Activated naive CD8-positive, alpha-beta T cell treated with anti-CD3 and anti-CD28 coated beads, Interleukin-2, amount 10 ng/mL, durations not matched to agents 7 days and 5 days (primary cell): ENCODE measurements at regions not wholly inside any gene's neighbourhood (a gene's known extent, or its start where the extent isn't known, plus 50 kb on each side); places are given as distances from the start of the nearest gene placed in this dataset.

Experiments
- ATAC-seq: fragments of 150-1000 bp; cut with Tn5 transposase; one replicate; pipeline ENCODE4 v1.10.0; 2021; ENCODE audit warnings: low read depth, moderate library complexity
- POLR2A ChIA-PET: fragments of 350-600 bp; sonication (Branson Sonifier 250); formaldehyde crosslinking; loops from one replicate; lab custom pipeline; 2021; ENCODE audit warnings: antibody characterized with exemption; lab: Charles Lee
- DNase-seq: peaks from one replicate; pipeline ENCODE4 v3.0.0; 2021
- H3K27ac Mint-ChIP-seq: one replicate; pipeline ENCODE4 v1.8.0; 2022; ENCODE audit warnings: mild to moderate bottlenecking, mixed read lengths
- H3K27me3 Mint-ChIP-seq: one replicate; pipeline ENCODE4 v1.8.0; 2022; ENCODE audit warnings: mild to moderate bottlenecking, moderate library complexity, mixed read lengths
- H3K36me3 Mint-ChIP-seq: one replicate; pipeline ENCODE4 v1.8.0; 2021; ENCODE audit warnings: mild to moderate bottlenecking, mixed read lengths
- H3K4me1 Mint-ChIP-seq: one replicate; pipeline ENCODE4 v1.8.0; 2021; ENCODE audit warnings: mixed read lengths
- H3K4me3 Mint-ChIP-seq: one replicate; pipeline ENCODE4 v1.8.0; 2022; ENCODE audit warnings: mild to moderate bottlenecking, moderate library complexity, mixed read lengths
- H3K9me3 Mint-ChIP-seq: one replicate; pipeline ENCODE4 v1.8.0; 2021; ENCODE audit warnings: mixed read lengths

DNA sequence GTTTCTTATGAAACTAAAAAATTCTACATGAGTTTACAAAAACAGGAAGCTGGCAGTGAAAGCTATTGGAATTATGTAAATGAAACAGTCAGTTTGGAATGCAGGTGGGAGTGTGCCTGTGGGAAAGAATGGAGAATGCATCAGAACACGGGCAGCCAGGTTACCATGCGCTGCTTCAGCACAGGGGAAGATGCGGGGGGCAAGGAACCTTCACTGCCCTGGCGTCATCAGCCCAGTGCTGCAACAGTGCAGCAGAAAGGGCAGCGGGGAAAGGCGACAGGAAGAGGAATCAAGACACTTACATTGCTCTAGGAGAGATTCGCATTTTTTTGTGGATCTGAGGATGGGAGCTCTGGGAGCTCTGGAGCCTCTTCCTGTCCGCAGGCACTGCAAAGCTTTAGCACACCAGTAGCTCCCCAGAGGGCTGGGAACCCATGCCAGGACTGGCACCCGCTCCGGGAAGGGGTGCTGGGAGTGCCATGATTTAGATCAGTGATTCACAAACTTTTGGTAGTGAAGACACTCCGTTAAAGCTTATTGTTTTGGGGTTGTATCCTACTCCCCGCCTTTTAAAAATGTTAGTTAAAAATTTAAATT, 64.1 kb upstream of the WDR26 start:
- H3K4me1 Mint-ChIP-seq: peaks cover 51% of the 10 kb centered on the region

DNA sequence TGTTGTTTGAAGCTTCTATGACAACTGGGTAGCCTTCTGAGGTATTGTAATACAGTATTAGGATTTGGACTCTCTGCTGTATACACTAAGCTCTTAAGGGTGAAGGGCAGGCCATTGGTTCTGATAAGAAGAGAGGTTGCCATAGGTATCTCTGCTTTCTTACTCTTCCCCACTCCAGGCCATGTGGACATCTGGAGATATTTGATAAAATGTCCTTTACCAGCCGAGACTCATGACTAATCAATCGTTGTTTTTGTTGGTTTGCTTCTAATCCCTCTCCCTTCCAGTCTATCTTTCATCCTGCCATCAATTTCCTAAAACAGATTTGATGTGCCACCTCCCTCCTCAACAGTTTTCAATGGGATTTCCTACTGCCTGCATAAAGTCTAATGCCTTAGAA, 64.6 kb upstream of the WDR26 start:
- POLR2A ChIA-PET: interaction anchor here (0.6 to 1.2 kb wide), 3 partner anchors 35 to 1564 kb away, joined by 3 to 6 read pairs (median 4); no protein-coding TSS in a partner anchor
- no peak for ATAC-seq
- DNase-seq: no peak
- Mint-ChIP-seq H3K4me3 (no peak overlapping the region), H3K27me3 (no peaks in the 10 kb centered on the region), H3K36me3 (peaks cover 9% of the 10 kb centered on the region), H3K27ac (peak overlapping the region; percentile 65), H3K4me1 (peaks cover 51% of the 10 kb centered on the region), H3K9me3 (peaks cover 3% of the 10 kb centered on the region)

More for the DNA sequence above, 64.1 kb upstream of the WDR26 start:
- Mint-ChIP-seq H3K27ac (peak overlapping the region; percentile 91), H3K27me3 (no peaks in the 10 kb centered on the region), H3K36me3 (peaks cover 9% of the 10 kb centered on the region), H3K4me3 (peak overlapping the region; percentile 69), H3K9me3 (peaks cover 3% of the 10 kb centered on the region)
- POLR2A ChIA-PET: interaction anchor here (0.5 to 1.4 kb wide), 9 partner anchors 10 to 1565 kb away, joined by 3 to 6 read pairs (median 3); partner anchors contain the start of genes FBXO28 and WDR26
- DNase-seq: no peak
- peak; percentile 8 for ATAC-seq

DNA sequence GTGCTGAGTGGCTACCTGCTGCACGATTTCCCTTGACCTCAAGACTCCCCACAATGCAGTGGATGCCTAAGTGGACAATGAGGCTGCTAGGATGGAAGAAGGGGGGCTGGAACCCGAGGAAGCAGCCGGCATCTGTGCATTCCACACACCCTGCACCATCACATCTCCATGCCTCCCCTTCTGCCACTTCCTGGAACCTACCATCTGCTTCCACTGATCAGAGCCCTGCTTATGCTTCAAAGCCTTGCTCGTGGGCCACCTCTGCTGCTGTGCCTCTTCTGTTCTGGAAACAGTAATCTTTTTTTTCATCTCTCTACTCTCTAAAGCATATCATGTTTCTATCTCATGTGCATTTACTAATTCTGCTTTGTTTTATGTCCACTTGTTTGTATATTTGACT, 66.2 kb upstream of the WDR26 start:
- Mint-ChIP-seq H3K4me1 (peaks cover 54% of the 10 kb centered on the region), H3K4me3 (peak overlapping the region; percentile 5), H3K9me3 (peaks cover 3% of the 10 kb centered on the region), H3K27ac (peak overlapping the region; percentile 58), H3K36me3 (peaks cover 8% of the 10 kb centered on the region), H3K27me3 (no peaks in the 10 kb centered on the region)
- POLR2A ChIA-PET: interaction anchor here (0.7 kb wide), 1 partner anchor 83 kb away, joined by 4 read pairs; no protein-coding TSS in a partner anchor
- no peak for DNase-seq
- peak; percentile 38 for ATAC-seq

DNA sequence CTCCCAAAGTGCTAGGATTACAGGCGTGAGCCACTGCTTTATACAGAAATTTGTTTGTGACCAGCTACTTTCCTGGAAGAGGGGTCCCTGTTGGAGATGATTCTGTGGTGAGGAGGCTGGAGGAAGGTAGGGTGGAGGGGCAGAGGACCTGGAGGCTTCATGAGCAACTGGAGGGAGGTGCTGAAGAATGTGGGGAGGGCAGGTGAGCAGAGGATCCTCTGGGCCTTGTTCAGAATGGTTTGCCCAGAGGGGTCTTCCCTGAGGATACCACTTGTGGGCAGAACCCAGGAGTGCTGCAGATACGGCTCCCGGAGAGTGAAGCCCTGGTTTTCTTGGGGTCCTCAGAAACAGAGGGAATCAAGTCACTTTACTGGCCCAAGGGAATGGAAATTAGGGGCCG, 67.2 kb upstream of the WDR26 start:
- DNase-seq: no peak
- H3K9me3 Mint-ChIP-seq: peaks cover 3% of the 10 kb centered on the region
- H3K4me1 Mint-ChIP-seq: peaks cover 54% of the 10 kb centered on the region
- POLR2A ChIA-PET: no interaction called here
- peak overlapping the region; percentile 20 for H3K27ac Mint-ChIP-seq
- no peak for ATAC-seq
- no peak overlapping the region for H3K4me3 Mint-ChIP-seq
- peaks cover 3% of the 10 kb centered on the region for H3K36me3 Mint-ChIP-seq
- H3K27me3 Mint-ChIP-seq: no peaks in the 10 kb centered on the region

DNA sequence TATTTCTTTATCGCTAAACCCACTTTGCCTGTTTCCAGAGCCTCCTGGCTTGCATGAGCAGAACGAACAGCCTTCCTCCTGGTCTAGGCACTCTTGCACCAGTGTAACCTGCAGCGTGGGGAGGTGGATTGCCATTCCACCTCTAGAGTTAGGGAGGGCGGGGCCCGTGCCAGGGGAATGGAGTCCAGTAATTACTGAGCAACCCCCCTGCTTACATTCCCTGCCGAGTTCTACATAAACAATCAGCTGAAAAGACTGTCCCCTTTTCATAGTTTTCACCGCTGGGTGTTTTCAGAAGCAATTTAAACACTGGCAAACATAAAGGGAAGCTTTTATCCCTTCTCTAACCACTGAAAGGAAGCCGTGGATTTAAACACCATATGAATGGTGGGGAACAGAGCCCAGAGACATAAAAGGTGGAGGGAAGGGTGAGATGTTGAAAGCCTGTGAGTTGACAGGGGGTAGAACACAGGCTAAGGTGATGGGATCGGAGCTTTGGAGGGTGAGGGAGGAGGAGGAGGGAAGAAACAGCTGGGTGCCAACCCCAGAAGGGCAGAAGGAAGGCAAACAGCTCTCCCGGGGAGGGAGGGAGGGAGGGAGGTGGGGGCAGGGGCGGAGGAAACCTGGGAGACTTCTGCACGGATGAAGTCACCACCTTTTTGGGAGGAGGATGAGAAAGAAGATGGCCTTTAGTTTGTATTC, 68.0 kb upstream of the WDR26 start:
- ATAC-seq (no peak), DNase-seq (no peak)
- Mint-ChIP-seq H3K36me3 (no peaks in the 10 kb centered on the region), H3K4me1 (peaks cover 47% of the 10 kb centered on the region), H3K27ac (peak overlapping the region; percentile 32), H3K27me3 (no peaks in the 10 kb centered on the region), H3K9me3 (no peaks in the 10 kb centered on the region), H3K4me3 (no peak overlapping the region)
- POLR2A ChIA-PET: no interaction called here

DNA sequence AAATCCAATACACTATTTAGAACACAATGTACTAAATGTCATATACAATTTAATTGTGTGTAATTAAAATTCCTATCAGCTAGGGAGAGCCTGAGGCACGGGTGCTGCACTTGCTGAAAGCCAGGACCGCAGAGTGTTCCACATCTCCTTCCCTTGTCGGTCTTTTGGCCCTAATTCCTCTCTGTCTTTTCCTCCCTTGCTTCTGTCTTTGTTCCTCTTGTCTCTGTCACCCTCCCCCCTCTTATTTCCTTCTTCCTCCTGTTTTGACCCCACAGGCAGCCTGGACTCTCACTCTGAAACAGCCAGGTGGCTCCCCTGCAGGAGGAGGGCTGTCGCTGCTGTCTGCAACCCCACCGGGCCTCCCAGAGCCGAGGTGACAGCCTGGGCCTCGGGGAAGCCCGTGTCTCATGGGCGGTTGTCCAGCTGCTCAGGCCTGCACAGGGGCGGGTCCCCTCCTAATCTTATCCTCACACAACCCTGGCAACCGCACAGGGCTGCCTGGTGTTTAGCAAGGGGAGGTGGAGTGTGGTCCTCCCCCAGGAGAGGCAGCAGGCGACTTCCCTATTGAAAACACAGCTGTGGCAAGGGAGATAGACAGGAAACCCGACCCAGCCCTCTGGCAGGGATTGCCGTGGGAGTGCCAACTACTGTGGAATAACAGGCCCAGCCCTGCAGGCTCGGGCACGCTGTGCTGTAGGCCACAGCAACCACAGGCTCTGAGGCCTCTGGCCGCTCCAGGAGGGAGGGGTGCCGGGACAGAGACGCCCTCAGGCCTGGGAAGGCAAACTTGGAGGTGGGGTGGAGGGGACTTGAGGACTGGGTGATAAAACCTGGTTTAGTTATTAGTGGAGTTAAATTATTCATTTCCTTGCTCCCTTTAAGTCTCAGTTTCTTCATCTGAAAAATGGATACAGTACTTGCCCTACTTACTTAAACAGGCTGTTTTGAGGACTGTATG, 68.8 kb upstream of the WDR26 start:
- H3K4me3 Mint-ChIP-seq: peak overlapping the region; percentile 39
- peak overlapping the region; percentile 82 for H3K27ac Mint-ChIP-seq
- ATAC-seq: peak; percentile 48
- H3K4me1 Mint-ChIP-seq: peaks cover 39% of the 10 kb centered on the region
- H3K27me3 Mint-ChIP-seq: no peaks in the 10 kb centered on the region
- H3K36me3 Mint-ChIP-seq: no peaks in the 10 kb centered on the region
- no peaks in the 10 kb centered on the region for H3K9me3 Mint-ChIP-seq
- POLR2A ChIA-PET: no interaction called here
- peak; percentile 41 for DNase-seq

DNA sequence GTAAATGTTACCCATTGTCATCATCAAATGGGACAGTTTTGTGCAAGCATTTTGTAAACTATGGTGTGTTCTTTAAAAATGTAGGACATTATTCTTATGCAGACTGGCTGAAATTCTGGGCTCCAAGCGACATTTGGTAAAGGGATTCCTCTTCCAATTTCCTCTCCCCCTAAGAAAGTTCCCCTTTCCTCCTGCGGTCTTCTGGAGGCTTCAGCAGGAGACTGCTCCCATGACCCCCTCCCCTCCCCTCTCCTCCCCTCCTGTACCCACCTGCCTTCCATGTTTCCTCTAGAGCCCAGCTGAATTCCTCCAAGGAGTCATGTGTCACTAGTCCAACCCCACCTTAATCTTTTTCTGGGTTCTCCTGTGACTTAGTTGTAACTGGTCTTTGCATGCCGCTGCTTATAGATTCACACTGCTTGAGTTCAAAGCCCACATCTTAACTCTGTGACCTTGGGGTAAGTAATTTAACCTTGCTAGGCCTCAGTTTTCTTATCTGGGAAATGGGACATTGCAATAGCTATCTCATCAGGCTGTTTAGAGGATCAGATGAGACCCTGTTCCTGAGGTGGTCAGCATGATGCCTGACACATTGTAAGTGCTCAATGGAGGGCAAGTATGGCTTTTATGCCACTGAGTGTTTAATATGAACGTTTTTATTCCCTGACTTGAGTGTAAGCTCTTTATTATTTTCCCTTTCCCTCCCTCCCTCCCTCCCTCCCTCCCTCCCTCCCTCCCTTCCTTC, 69.9 kb upstream of the WDR26 start:
- ATAC-seq (no peak), DNase-seq (no peak)
- Mint-ChIP-seq H3K27ac (no peak overlapping the region), H3K9me3 (no peaks in the 10 kb centered on the region), H3K4me1 (peaks cover 36% of the 10 kb centered on the region), H3K4me3 (no peak overlapping the region), H3K27me3 (no peaks in the 10 kb centered on the region), H3K36me3 (no peaks in the 10 kb centered on the region)
- POLR2A ChIA-PET: no interaction called here

DNA sequence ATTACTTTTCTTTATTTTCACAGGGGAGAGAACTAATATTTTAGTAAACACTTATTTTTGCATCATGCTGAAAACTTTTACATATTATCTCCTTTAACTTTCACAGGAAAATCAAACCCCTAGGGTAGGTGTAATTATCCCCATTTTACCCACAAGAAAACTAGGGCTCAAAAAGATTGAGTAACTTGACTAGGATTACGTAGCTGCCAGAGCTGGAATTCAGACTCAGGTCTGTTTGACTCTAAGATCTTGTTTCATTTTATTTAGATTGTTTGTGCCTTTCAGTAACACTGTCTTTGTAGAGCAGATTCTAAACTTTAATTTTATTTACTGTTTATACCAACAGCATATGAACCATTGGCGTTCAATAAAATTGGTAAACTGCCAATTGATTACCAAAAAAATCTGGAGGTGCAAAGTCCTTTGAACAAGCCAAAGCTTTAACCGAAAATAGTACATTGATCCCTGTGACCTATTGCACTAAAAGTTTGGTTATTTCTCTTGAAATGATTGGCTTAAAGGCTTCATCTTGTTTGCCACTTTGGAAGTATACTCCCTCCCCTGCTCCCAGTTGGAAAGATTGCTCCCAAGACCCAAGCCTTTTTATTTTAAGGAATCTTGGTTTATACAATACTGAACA, 71.0 kb upstream of the WDR26 start:
- ATAC-seq: no peak
- peaks cover 39% of the 10 kb centered on the region for H3K4me1 Mint-ChIP-seq
- no peaks in the 10 kb centered on the region for H3K9me3 Mint-ChIP-seq
- no peak overlapping the region for H3K4me3 Mint-ChIP-seq
- H3K27me3 Mint-ChIP-seq: no peaks in the 10 kb centered on the region
- no peak overlapping the region for H3K27ac Mint-ChIP-seq
- no peak for DNase-seq
- POLR2A ChIA-PET: no interaction called here
- no peaks in the 10 kb centered on the region for H3K36me3 Mint-ChIP-seq

DNA sequence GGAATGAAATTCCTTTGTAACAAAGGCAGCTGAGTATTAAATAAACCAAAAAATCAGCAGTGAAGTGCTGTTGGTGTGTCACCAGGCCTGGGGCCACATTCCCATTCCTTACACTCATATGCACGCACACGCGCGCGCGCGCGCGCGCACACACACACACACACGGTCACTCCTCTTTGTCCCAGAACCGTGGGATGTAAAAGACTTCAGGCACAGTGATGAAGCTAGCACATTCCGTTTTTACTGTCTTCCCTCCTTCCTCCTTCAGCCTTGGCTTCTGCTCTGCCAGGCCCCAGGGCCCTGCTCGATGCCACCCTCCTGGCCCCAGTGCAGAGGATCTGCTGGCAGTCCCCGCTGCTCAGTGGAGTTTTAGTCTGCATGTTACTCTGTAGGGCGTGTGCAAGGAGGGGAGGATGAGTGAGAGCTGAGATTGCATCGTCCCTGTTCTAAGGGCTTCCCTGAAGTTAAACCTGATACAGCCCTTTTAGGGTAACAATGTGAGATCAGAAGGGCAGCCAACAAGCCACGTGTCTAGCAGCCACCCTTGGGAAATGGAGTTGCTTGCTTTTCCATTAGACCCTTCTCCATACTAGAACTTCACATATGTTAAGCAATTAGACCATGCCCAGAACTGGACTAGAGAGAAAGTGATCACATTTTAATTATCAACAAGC, 71.7 kb upstream of the WDR26 start:
- no peaks in the 10 kb centered on the region for H3K9me3 Mint-ChIP-seq
- no peak for DNase-seq
- no peaks in the 10 kb centered on the region for H3K36me3 Mint-ChIP-seq
- POLR2A ChIA-PET: no interaction called here
- H3K27me3 Mint-ChIP-seq: no peaks in the 10 kb centered on the region
- ATAC-seq: no peak
- peaks cover 40% of the 10 kb centered on the region for H3K4me1 Mint-ChIP-seq
- no peak overlapping the region for H3K4me3 Mint-ChIP-seq
- no peak overlapping the region for H3K27ac Mint-ChIP-seq

DNA sequence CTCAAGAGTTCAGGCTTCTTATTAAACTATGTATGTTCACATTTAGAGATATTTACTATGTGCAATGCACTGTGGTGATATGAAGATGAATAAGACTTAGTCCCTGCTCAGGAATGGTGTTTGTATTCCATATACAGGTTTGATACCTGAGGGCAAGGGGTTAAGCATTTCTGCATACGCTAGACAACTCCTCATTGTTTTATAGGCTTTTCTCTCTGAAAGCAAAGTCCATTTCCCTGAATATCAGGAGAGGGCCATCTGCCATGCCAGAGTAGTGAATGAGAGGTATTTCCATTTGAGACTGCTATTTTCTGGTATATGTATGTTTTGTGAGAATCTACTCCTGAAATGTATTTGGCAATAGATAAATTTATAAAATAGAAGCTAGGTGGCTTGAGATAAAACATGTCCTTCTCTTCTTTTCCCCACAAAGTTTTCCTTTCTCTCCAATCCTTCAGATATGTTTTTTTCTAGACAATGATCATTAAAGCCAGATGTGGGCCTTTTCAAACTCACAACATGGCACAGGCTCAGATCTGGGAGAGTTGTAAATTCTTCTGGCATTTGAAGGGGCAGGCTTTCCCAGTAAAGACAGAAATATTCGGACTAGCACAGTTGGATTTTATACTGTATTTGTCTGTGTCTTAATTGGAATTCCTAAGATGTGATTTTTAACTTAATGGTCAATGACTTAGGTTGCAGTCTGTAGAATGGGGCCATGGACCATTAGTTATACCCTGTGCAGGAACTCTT, 73.3 kb upstream of the WDR26 start:
- Mint-ChIP-seq H3K27ac (no peak overlapping the region), H3K4me3 (no peak overlapping the region), H3K9me3 (no peaks in the 10 kb centered on the region), H3K27me3 (no peaks in the 10 kb centered on the region), H3K4me1 (peaks cover 34% of the 10 kb centered on the region), H3K36me3 (no peaks in the 10 kb centered on the region)
- DNase-seq (no peak), ATAC-seq (no peak)
- POLR2A ChIA-PET: interaction anchor here (1.6 kb wide), 1 partner anchor 10 kb away, joined by 3 read pairs; no protein-coding TSS in a partner anchor

DNA sequence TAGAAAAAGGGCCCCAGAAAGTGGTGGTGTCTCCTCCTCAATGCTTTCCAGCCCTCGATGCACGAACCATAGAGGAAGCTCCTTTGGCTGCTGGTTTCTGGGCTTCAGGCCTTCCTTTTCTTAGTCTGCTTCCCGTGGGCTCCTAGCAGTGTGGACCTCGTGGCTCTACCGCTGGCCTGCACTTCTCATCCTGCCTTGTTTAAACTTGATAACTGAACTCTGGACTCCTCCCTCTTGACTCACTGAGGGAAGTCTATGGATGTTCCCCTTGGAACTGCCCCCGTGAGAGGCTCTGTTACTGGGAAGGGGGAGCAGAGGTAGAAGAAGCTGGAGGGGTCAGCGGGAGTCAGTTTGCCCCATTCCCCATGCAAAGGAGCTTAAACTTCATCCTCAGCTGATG, 75.3 kb upstream of the WDR26 start:
- POLR2A ChIA-PET: interaction anchor here (0.7 kb wide), 1 partner anchor 31 kb away, joined by 4 read pairs; no protein-coding TSS in a partner anchor
- Mint-ChIP-seq H3K27ac (no peak overlapping the region), H3K4me3 (no peak overlapping the region), H3K4me1 (peaks cover 30% of the 10 kb centered on the region), H3K27me3 (no peaks in the 10 kb centered on the region), H3K36me3 (no peaks in the 10 kb centered on the region), H3K9me3 (no peaks in the 10 kb centered on the region)
- DNase-seq (no peak), ATAC-seq (no peak)
